Endothelial cell of umbilical vein (primary cell): ENCODE measurements at regions not wholly inside any gene's neighbourhood (a gene's known extent, or its start where the extent isn't known, plus 50 kb on each side); places are given as distances from the start of the nearest gene placed in this dataset.
"Not testable (repeated sequence)": the region's sequence is repeated elsewhere in the genome, so short reads cannot be mapped to it uniquely, and the experiment has no call there.

ENCODE experiments used
- BruUV-seq: library from RNA; stranded (reverse); fragments of 400-500 nt; replicated peaks from 2 replicates; lab custom pipeline; 2021; lab: Mats Ljungman, UMichigan
- CTCF ChIA-PET: fragments of 300-600, 350-600 bp; sonication (Branson Sonifier 250); formaldehyde crosslinking; loops from one replicate; lab custom pipeline; 2021; ENCODE audit warnings: antibody characterized with exemption, inconsistent platforms; lab: Charles Lee
- POLR2A ChIA-PET: fragments of 300-600, 350-600 bp; sonication (Branson Sonifier 250); formaldehyde crosslinking; loops from one replicate; lab custom pipeline; 2021; ENCODE audit warnings: antibody characterized with exemption, inconsistent platforms; lab: Charles Lee
- DNase-seq: peaks from one replicate; pipeline ENCODE4 v3.0.0-alpha.2; 2011; ENCODE audit warnings: low read depth, low spot score
- FAIRE-seq: peaks from 2 replicates; lab custom pipeline; 2011; peaks lifted over from hg19 to GRCh38; lab: Jason Lieb, UNC
- H2AFZ ChIP-seq: 2 replicates; pipeline ENCODE4 v1.6.0; 2012; ENCODE audit warnings: low read depth, low read length, control low read depth, inconsistent platforms
- H3K27ac ChIP-seq: 2 replicates; pipeline ENCODE4 v1.5.1; 2011; ENCODE audit warnings: low read depth, mild to moderate bottlenecking, control low read depth, low read length, moderate library complexity; ENCODE audit not compliant: insufficient read depth
- H3K27me3 ChIP-seq, 2 experiments: 2 replicates each; pipeline versions ENCODE4 v1.6.0 to v1.6.1; 2011; ENCODE audit warnings: low read length in 2 of 2, mixed read lengths in 1 of 2; ENCODE audit not compliant: control insufficient read depth in 2 of 2, insufficient read depth in 2 of 2
- H3K36me3 ChIP-seq, 2 experiments: 2 replicates in 1 of 2; 3 replicates in 1 of 2; pipeline ENCODE4 v1.5.1; 2011; ENCODE audit warnings: low read length in 2 of 2, mild to moderate bottlenecking in 1 of 2, moderate library complexity in 1 of 2; ENCODE audit not compliant: control insufficient read depth in 2 of 2, insufficient read depth in 2 of 2; ENCODE audit errors: extremely low read depth in 1 of 2
- H3K4me1 ChIP-seq: 3 replicates; pipeline ENCODE4 v1.5.1; 2011; ENCODE audit warnings: mild to moderate bottlenecking, low read length; ENCODE audit not compliant: control insufficient read depth, insufficient read depth; ENCODE audit errors: extremely low read depth
- H3K4me2 ChIP-seq: 2 replicates; pipeline ENCODE4 v1.6.1; 2011; ENCODE audit warnings: low read length, control low read depth, mixed read lengths; ENCODE audit not compliant: insufficient read depth
- H3K4me3 ChIP-seq, 3 experiments: fragments of 200-600 bp in 1 of 3; sonication (generic), shearing (Covaris generic) in 1 of 3; replicated peaks in 1 of 3; 2 replicates each; pipeline ENCODE4 v1.5.1; 2011 to 2016; ENCODE audit warnings: control low read depth in 3 of 3, low read length in 3 of 3, mild to moderate bottlenecking in 2 of 3, inconsistent platforms in 1 of 3, low read depth in 1 of 3, moderate library complexity in 1 of 3; ENCODE audit not compliant: insufficient read depth in 1 of 3
- H3K79me2 ChIP-seq: 2 replicates; pipeline ENCODE4 v1.6.0; 2012; ENCODE audit warnings: low read length, inconsistent platforms; ENCODE audit not compliant: control insufficient read depth, insufficient read depth
- H3K9ac ChIP-seq: replicated peaks from 2 replicates; pipeline ENCODE3; 2011; ENCODE audit warnings: low read length, control low read depth; ENCODE audit not compliant: insufficient read depth; ENCODE audit errors: extremely low read depth
- H3K9me1 ChIP-seq: replicated peaks from 3 replicates; pipeline ENCODE4 v1.6.0; 2011; ENCODE audit warnings: mild to moderate bottlenecking, low read length; ENCODE audit not compliant: control insufficient read depth, insufficient read depth; ENCODE audit errors: extremely low read depth
- H3K9me3 ChIP-seq: replicated peaks from 2 replicates; pipeline ENCODE4 v1.5.1; 2012; ENCODE audit warnings: low read length, inconsistent platforms; ENCODE audit not compliant: control insufficient read depth, insufficient read depth
- H4K20me1 ChIP-seq: replicated peaks from 2 replicates; pipeline ENCODE3; 2011; ENCODE audit warnings: mild to moderate bottlenecking, low read length; ENCODE audit not compliant: control insufficient read depth, insufficient read depth; ENCODE audit errors: extremely low read depth
- CTCF ChIP-seq, 2 donors: IDR thresholded peaks; 1 replicate in 1 of 2; 2 replicates in 1 of 2; pipeline ENCODE4 v1.5.1; 2011; ENCODE audit warnings: low read length in 2 of 2, mild to moderate bottlenecking in 2 of 2, moderate library complexity in 2 of 2, control low read depth in 1 of 2, inconsistent platforms in 1 of 2, low read depth in 1 of 2; ENCODE audit not compliant: insufficient read depth in 1 of 2; ENCODE audit errors: extremely low read depth in 1 of 2
- EZH2 ChIP-seq: IDR thresholded peaks from 2 replicates; pipeline ENCODE4 v1.6.1; 2012; ENCODE audit warnings: borderline replicate concordance, low read depth, mild to moderate bottlenecking, moderate library complexity, low read length, inconsistent platforms; ENCODE audit not compliant: severe bottlenecking
- FOS ChIP-seq: IDR thresholded peaks from 2 replicates; pipeline ENCODE4 v1.6.1; 2011; ENCODE audit warnings: mild to moderate bottlenecking, low read length, moderate library complexity, borderline replicate concordance; ENCODE audit not compliant: insufficient read depth
- GATA2 ChIP-seq: IDR thresholded peaks from 2 replicates; pipeline ENCODE4 v1.7.0; 2011; ENCODE audit warnings: low read depth, mild to moderate bottlenecking, moderate library complexity, mixed read lengths, low read length; ENCODE audit not compliant: insufficient read length, insufficient read depth
- JUN ChIP-seq: IDR thresholded peaks from 2 replicates; pipeline ENCODE4 v1.6.1; 2011; ENCODE audit warnings: borderline replicate concordance, low read depth; ENCODE audit not compliant: insufficient read length, insufficient read depth
- MAX ChIP-seq: IDR thresholded peaks from 2 replicates; pipeline ENCODE4 v1.6.1; 2011; ENCODE audit not compliant: insufficient read depth, insufficient read length
- MYC ChIP-seq: IDR thresholded peaks from one replicate; pipeline ENCODE4 v1.6.1; 2011; ENCODE audit warnings: mild to moderate bottlenecking, low read depth, low read length
- POLR2A ChIP-seq: IDR thresholded peaks from 2 replicates; pipeline ENCODE4 v1.6.1; 2012; ENCODE audit warnings: low read depth, mild to moderate bottlenecking, control low read depth, low read length
- POLR2AphosphoS5 ChIP-seq: IDR thresholded peaks from 2 replicates; pipeline ENCODE4 v1.6.1; 2012; ENCODE audit warnings: low read depth, mild to moderate bottlenecking, control low read depth, low read length, moderate library complexity; ENCODE audit not compliant: insufficient read depth
- dilution Hi-C: fragments of 300-500 bp; cut with MboI; formaldehyde crosslinking; loops from one replicate; pipeline ENCODE4 v1.15.0; 2019; ENCODE audit warnings: low sequenced_read_pairs; ENCODE audit not compliant: extremely low pct_ligation_motif_present
- intact Hi-C: fragments of 100-400 bp; cut with micrococcal nuclease; formaldehyde crosslinking; loops from one replicate; pipeline ENCODE4 v1.10.0; 2022

- H4K20me1 ChIP-seq: no peaks in the 10 kb centered on the region
- TF ChIP-seq JUN (no peak), GATA2 (no peak), FOS (no peak), MAX (no peak), MYC (no peak), POLR2A (no peak), CTCF (IDR thresholded peaks at IDR 0.05; ENCODE audit: extremely low read depth in 1 of 2, insufficient read depth in 1 of 2, low read depth in 1 of 2, low read length in 2 of 2) (no peak), EZH2 (no peak), POLR2AphosphoS5 (no peak)
- no peak overlapping the region for H2AFZ ChIP-seq
- ChIA-PET POLR2A (no interaction called here), CTCF (interaction anchor here (1.3 kb wide), 1 partner anchor 62 kb away, joined by 3 read pairs; no protein-coding TSS in a partner anchor)
- H3K4me2 ChIP-seq: no peak overlapping the region
- H3K4me3 ChIP-seq: no peak overlapping the region
- H3K4me1 ChIP-seq: no peaks in the 10 kb centered on the region
- no peak for FAIRE-seq
- dilution Hi-C loops: no loop called here
- no peaks in the 10 kb centered on the region for H3K79me2 ChIP-seq
- H3K36me3 ChIP-seq: no peaks in the 10 kb centered on the region
- H3K9me1 ChIP-seq: no peaks in the 10 kb centered on the region
- no TSS peak for BruUV-seq
- H3K27ac ChIP-seq: no peak overlapping the region
- intact Hi-C loops: no loop called here
- DNase-seq: no peak
- no peaks in the 10 kb centered on the region for H3K27me3 ChIP-seq
- no peaks in the 10 kb centered on the region for H3K9me3 ChIP-seq
- no peak overlapping the region for H3K9ac ChIP-seq
These were observed 149.6 kb upstream of the DDIT4L start for GRCh38 chr4:100339870-100340269.

GRCh38 chr4:100333491-100333890 lies 143.2 kb upstream of the DDIT4L start:
- H3K4me3 ChIP-seq, H3K4me1 ChIP-seq, H4K20me1 ChIP-seq, H3K9ac ChIP-seq, H3K4me2 ChIP-seq, dilution Hi-C loops, H3K36me3 ChIP-seq, POLR2A ChIA-PET, H2AFZ ChIP-seq, BruUV-seq, intact Hi-C loops, H3K27ac ChIP-seq, DNase-seq, H3K9me1 ChIP-seq, H3K79me2 ChIP-seq, FAIRE-seq, CTCF ChIA-PET, H3K27me3 ChIP-seq, H3K9me3 ChIP-seq: not testable (repeated sequence)
